Suprapubic skin (tissue), 4 donors: ENCODE measurements at regions not wholly inside any gene's neighbourhood (a gene's known extent, or its start where the extent isn't known, plus 50 kb on each side); places are given as distances from the start of the nearest gene placed in this dataset.
"Not testable (repeated sequence)": the region's sequence is repeated elsewhere in the genome, so short reads cannot be mapped to it uniquely, and the experiment has no call there.

Experiments
- CTCF ChIP-seq, 2 donors: fragments of 200-600 bp in 1 of 2; fragments of 450-650 bp in 1 of 2; sonication (generic) in 1 of 2; IDR thresholded peaks; one replicate each; pipeline ENCODE4 v1.5.1; 2016 to 2019; ENCODE audit warnings: antibody characterized with exemption in 2 of 2, mild to moderate bottlenecking in 1 of 2, moderate library complexity in 1 of 2
- POLR2A ChIP-seq, 2 donors: fragments of 450-650 bp; IDR thresholded peaks; one replicate each; pipeline ENCODE4 v1.6.1; 2017; ENCODE audit warnings: antibody characterized with exemption in 2 of 2, mild to moderate bottlenecking in 2 of 2, moderate library complexity in 2 of 2
- POLR2AphosphoS5 ChIP-seq, 3 donors: sonication (generic); formaldehyde crosslinking; IDR thresholded peaks; one replicate each; pipeline ENCODE4 v1.6.1; 2017; ENCODE audit warnings: antibody characterized with exemption in 3 of 3

GRCh38 chr13:22881721-22882608 is 298.8 kb upstream of the SGCG start:
- not testable (repeated sequence) for TF ChIP-seq CTCF, POLR2A, POLR2AphosphoS5 (IDR thresholded peaks at IDR 0.05)
